GM12878 (cell line): ENCODE measurements at regions not wholly inside any gene's neighbourhood (a gene's known extent, or its start where the extent isn't known, plus 50 kb on each side); places are given as distances from the start of the nearest gene placed in this dataset.

ENCODE experiments used
- CBFB ChIP-seq: IDR thresholded peaks from 2 replicates; pipeline ENCODE4 v1.6.1; 2016; ENCODE audit warnings: antibody characterized with exemption, low read depth
- CHD2 ChIP-seq: IDR thresholded peaks from 2 replicates; pipeline ENCODE4 v1.6.1; 2011; ENCODE audit warnings: low read depth, low read length, improper control_type of control experiment, borderline replicate concordance
- CREB1 ChIP-seq: IDR thresholded peaks from 2 replicates; pipeline ENCODE4 v1.6.1; 2012; ENCODE audit warnings: low read depth, mild to moderate bottlenecking, inconsistent platforms
- CTCF ChIP-seq, 3 experiments: IDR thresholded peaks in 2 of 3; conservative IDR thresholded peaks in 1 of 3; 2 replicates each; pipeline ENCODE4 v1.5.1; 2011; ENCODE audit warnings: low read depth in 3 of 3, low read length in 3 of 3, mild to moderate bottlenecking in 3 of 3, control low read depth in 2 of 3, moderate library complexity in 2 of 3, inconsistent platforms in 1 of 3, mixed read lengths in 1 of 3; ENCODE audit not compliant: control insufficient read depth in 2 of 3, insufficient read depth in 1 of 3; ENCODE audit errors: extremely low read depth in 1 of 3
- DPF2 ChIP-seq: fragments of 450-650 bp; IDR thresholded peaks from 2 replicates; pipeline ENCODE4 v1.6.1; 2017; ENCODE audit warnings: mild to moderate bottlenecking
- EP300 ChIP-seq, 2 experiments: fragments of 150-350 bp in 1 of 2; IDR thresholded peaks; 2 replicates each; pipeline ENCODE4 v1.6.1; 2011 to 2012; ENCODE audit warnings: low read depth in 2 of 2, low read length in 2 of 2, borderline replicate concordance in 1 of 2, improper control_type of control experiment in 1 of 2, inconsistent platforms in 1 of 2; ENCODE audit not compliant: control insufficient read depth in 1 of 2
- EZH2 ChIP-seq: IDR thresholded peaks from 2 replicates; pipeline ENCODE4 v1.6.1; 2012; ENCODE audit warnings: low read depth, mild to moderate bottlenecking, control low read depth, inconsistent platforms, low read length, borderline replicate concordance; ENCODE audit not compliant: control insufficient read depth
- GABPA ChIP-seq: IDR thresholded peaks from 2 replicates; pipeline ENCODE4 v1.6.1; 2014; ENCODE audit warnings: antibody characterized with exemption, low read depth, mild to moderate bottlenecking, inconsistent platforms
- NFYA ChIP-seq: IDR thresholded peaks from 2 replicates; pipeline ENCODE4 v1.6.1; 2011; ENCODE audit warnings: low read depth, mild to moderate bottlenecking, low read length, improper control_type of control experiment, borderline replicate concordance
- POLR2AphosphoS2 ChIP-seq: IDR thresholded peaks from 2 replicates; pipeline ENCODE4 v1.6.1; 2011; ENCODE audit warnings: low read depth, mild to moderate bottlenecking, low read length, improper control_type of control experiment, moderate library complexity
- RAD21 ChIP-seq: IDR thresholded peaks from 2 replicates; pipeline ENCODE4 v1.6.1; 2011; ENCODE audit warnings: mild to moderate bottlenecking, low read depth, low read length, moderate library complexity; ENCODE audit not compliant: insufficient read depth
- RFX5 ChIP-seq: IDR thresholded peaks from 2 replicates; pipeline ENCODE4 v1.6.1; 2011; ENCODE audit warnings: low read depth, low read length, improper control_type of control experiment
- SMAD1 ChIP-seq: fragments of 450-650 bp; IDR thresholded peaks from 2 replicates; pipeline ENCODE4 v1.6.1; 2018; ENCODE audit warnings: mild to moderate bottlenecking, low read depth; ENCODE audit not compliant: partially characterized antibody
- SP1 ChIP-seq: IDR thresholded peaks from one replicate; pipeline ENCODE4 v1.6.1; 2011; ENCODE audit warnings: low read depth, low read length

GRCh38 chr10:44309361-44309760 is 75.5 kb downstream of the CXCL12 start:
- TF ChIP-seq CREB1 (no peak), CTCF (IDR thresholded peaks at IDR 0.05 in 2 of 3, conservative IDR thresholded peaks at IDR 0.05 in 1 of 3; ENCODE audit: control insufficient read depth in 2 of 3, extremely low read depth in 1 of 3, insufficient read depth in 1 of 3, low read depth in 3 of 3, low read length in 3 of 3) (no peak), CHD2 (no peak), NFYA (no peak), EZH2 (no peak), RAD21 (no peak), EP300 (IDR thresholded peaks at IDR 0.05; ENCODE audit: borderline replicate concordance in 1 of 2, control insufficient read depth in 1 of 2, low read depth in 2 of 2, low read length in 2 of 2) (no peak), DPF2 (no peak), RFX5 (no peak), CBFB (no peak), POLR2AphosphoS2 (no peak), GABPA (no peak), SMAD1 (no peak), SP1 (no peak)
